Activated CD8-positive, alpha-beta T cell treated with anti-CD3 and anti-CD28 coated beads for 36 hours (primary cell): ENCODE measurements at regions not wholly inside any gene's neighbourhood (a gene's known extent, or its start where the extent isn't known, plus 50 kb on each side); places are given as distances from the start of the nearest gene placed in this dataset.

ENCODE experiments used
- ATAC-seq: fragments of 200-7000 bp; cut with Tn5 transposase; one replicate; pipeline ENCODE4 v1.10.0; 2021; ENCODE audit warnings: mild to moderate bottlenecking, moderate library complexity
- CTCF ChIA-PET: fragments of 350-600 bp; sonication (Branson Sonifier 250); formaldehyde crosslinking; loops from one replicate; lab custom pipeline; 2021; ENCODE audit warnings: antibody characterized with exemption; lab: Charles Lee
- POLR2A ChIA-PET: fragments of 350-600 bp; sonication (Branson Sonifier 250); formaldehyde crosslinking; loops from one replicate; lab custom pipeline; 2021; ENCODE audit warnings: antibody characterized with exemption; lab: Charles Lee
- DNase-seq: peaks from one replicate; pipeline ENCODE4 v3.0.0-alpha.2; 2020
- H3K27ac Mint-ChIP-seq: one replicate; pipeline ENCODE4 v1.8.0; 2021; ENCODE audit warnings: mild to moderate bottlenecking, mixed read lengths
- H3K27me3 Mint-ChIP-seq: one replicate; pipeline ENCODE4 v1.8.0; 2021; ENCODE audit warnings: mixed read lengths
- H3K36me3 Mint-ChIP-seq: one replicate; pipeline ENCODE4 v1.8.0; 2021; ENCODE audit warnings: low read depth, mixed read lengths
- H3K4me1 Mint-ChIP-seq: one replicate; pipeline ENCODE4 v1.8.0; 2021; ENCODE audit warnings: low read depth, mixed read lengths
- H3K4me3 Mint-ChIP-seq: one replicate; pipeline ENCODE4 v1.8.0; 2021; ENCODE audit warnings: mild to moderate bottlenecking, moderate library complexity, mixed read lengths
- H3K9me3 Mint-ChIP-seq: one replicate; pipeline ENCODE4 v1.8.0; 2021; ENCODE audit warnings: mixed read lengths
- CTCF ChIP-seq: fragments of 200-600 bp; IDR thresholded peaks from one replicate; pipeline ENCODE4 v1.8.0; 2022; ENCODE audit warnings: antibody characterized with exemption, mild to moderate bottlenecking
- intact Hi-C: fragments of 100-400 bp; cut with micrococcal nuclease; formaldehyde crosslinking; loops from one replicate; pipeline ENCODE4 v1.10.0; 2022

DNA sequence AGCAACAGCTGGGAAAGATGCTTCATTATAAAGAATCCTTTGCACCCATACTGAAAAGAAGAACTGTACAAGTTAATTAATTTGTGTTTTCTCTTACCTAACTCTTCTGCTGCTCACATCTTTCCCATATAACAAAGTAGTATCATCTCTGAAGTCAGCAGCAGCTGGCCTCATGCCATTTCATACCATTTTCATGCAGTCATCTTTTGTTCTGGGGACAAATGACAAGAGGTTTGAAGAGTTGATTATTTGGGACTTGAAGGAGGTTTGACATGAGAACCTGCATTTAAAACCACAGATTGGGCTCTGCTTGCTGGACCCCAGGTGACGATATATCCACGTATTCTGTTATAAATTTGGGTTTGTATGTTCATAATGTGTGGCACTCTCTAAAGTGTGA is 430.3 kb downstream of the SPRY1 start:
- DNase-seq (no peak), ATAC-seq (no peak)
- peaks cover 5% of the 10 kb centered on the region for H3K27me3 Mint-ChIP-seq
- POLR2A ChIA-PET: no interaction called here
- CTCF ChIA-PET: interaction anchor here (1.5 kb wide), 1 partner anchor 10 kb away, joined by 5 read pairs; no protein-coding TSS in a partner anchor
- intact Hi-C loops: no loop called here
- no peaks in the 10 kb centered on the region for H3K36me3 Mint-ChIP-seq
- TF ChIP-seq CTCF: no peak
- no peaks in the 10 kb centered on the region for H3K9me3 Mint-ChIP-seq
- H3K4me3 Mint-ChIP-seq: no peak overlapping the region
- no peak overlapping the region for H3K27ac Mint-ChIP-seq
- no peaks in the 10 kb centered on the region for H3K4me1 Mint-ChIP-seq

DNA sequence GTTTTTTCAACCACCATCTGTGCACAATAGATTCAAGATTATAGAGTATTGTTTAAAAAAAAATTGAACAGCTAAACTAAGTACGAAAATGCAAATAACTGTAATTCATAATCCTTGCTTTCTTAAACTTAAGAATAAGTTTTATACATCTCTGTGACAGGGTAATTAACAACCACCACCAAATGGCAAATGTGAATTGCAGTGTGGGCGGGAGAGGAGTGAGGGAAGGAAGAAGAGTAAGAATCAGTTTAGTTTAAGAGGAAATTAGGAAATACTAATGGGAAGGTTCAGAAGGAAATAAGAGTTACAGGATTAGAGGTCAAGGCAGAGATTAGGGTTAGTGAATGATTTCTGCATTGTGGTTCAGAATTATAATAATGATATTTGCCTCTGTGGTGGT is 430.9 kb downstream of the SPRY1 start:
- H3K36me3 Mint-ChIP-seq: no peaks in the 10 kb centered on the region
- DNase-seq (no peak), ATAC-seq (no peak)
- ChIA-PET CTCF (interaction anchor here (1.0 to 1.5 kb wide), 2 partner anchors 9 to 10 kb away, joined by 3 to 5 read pairs; no protein-coding TSS in a partner anchor), POLR2A (no interaction called here)
- intact Hi-C loops: no loop called here
- H3K4me3 Mint-ChIP-seq: no peak overlapping the region
- H3K9me3 Mint-ChIP-seq: no peaks in the 10 kb centered on the region
- H3K27ac Mint-ChIP-seq: no peak overlapping the region
- H3K4me1 Mint-ChIP-seq: no peaks in the 10 kb centered on the region
- no peak for TF ChIP-seq CTCF
- H3K27me3 Mint-ChIP-seq: peaks cover 5% of the 10 kb centered on the region

- Mint-ChIP-seq H3K4me3 (no peak overlapping the region), H3K36me3 (no peaks in the 10 kb centered on the region), H3K9me3 (no peaks in the 10 kb centered on the region)
Measured at GRCh38 chr4:123830930-123831329, 434.3 kb downstream of the SPRY1 start.

DNA sequence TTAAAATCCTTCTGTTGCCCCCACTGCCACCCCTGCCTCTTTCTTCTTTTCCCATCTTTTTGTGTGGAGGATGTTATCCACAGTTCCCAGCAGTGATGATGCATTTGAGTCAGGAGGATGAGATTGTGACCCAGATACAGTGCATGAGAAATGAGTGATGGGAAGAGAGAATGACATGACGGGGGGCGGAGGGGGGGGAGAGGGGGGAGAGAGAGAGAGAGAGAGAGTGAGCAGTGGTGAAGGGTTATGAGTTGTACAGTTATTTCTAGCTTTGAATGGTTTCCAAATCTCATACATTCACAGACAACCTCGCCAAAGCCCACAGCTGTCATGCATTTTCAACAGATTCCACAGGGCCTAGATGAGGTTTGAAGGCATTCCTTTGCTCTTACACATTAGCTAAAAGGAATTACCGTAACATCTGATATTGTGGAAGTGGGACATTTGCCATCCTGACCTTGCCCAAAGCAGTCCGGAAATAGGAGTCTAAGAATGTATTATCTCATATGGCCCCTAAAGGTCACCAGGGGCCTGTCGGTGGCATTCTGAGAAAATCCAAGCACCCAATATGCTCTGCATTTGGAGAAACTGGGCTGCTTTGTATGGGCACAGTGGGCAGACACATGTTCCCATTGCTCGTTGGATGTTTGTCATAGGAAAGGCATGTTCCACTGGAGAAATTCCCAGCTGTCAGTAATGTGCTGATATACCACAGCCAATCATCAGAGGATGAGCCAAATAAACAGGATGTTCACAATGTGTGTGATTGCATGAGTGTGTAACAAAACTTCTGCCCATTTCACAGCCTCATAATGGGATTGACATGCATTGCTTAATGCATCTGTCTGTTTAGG is 435.8 kb downstream of the SPRY1 start:
- H3K36me3 Mint-ChIP-seq: no peaks in the 10 kb centered on the region
- H3K27ac Mint-ChIP-seq: no peak overlapping the region
- POLR2A ChIA-PET: no interaction called here
- ATAC-seq (no peak), DNase-seq (no peak)
- H3K9me3 Mint-ChIP-seq: no peaks in the 10 kb centered on the region
- H3K27me3 Mint-ChIP-seq: no peaks in the 10 kb centered on the region
- H3K4me1 Mint-ChIP-seq: no peaks in the 10 kb centered on the region
- TF ChIP-seq CTCF: no peak
- no peak overlapping the region for H3K4me3 Mint-ChIP-seq
- intact Hi-C loops: no loop called here
- CTCF ChIA-PET: no interaction called here

More at GRCh38 chr4:123830930-123831329, 434.3 kb downstream of the SPRY1 start:
- POLR2A ChIA-PET: no interaction called here
- no peak for TF ChIP-seq CTCF
- H3K27me3 Mint-ChIP-seq: no peaks in the 10 kb centered on the region
- ATAC-seq (no peak), DNase-seq (no peak)
- CTCF ChIA-PET: no interaction called here
- intact Hi-C loops: no loop called here
- no peak overlapping the region for H3K27ac Mint-ChIP-seq
- H3K4me1 Mint-ChIP-seq: no peaks in the 10 kb centered on the region

- POLR2A ChIA-PET: no interaction called here
- Mint-ChIP-seq H3K4me1 (no peaks in the 10 kb centered on the region), H3K36me3 (no peaks in the 10 kb centered on the region), H3K9me3 (no peaks in the 10 kb centered on the region), H3K4me3 (no peak overlapping the region), H3K27ac (no peak overlapping the region), H3K27me3 (no peaks in the 10 kb centered on the region)
- no peak for TF ChIP-seq CTCF
- CTCF ChIA-PET: no interaction called here
- intact Hi-C loops: no loop called here
- no peak for DNase-seq
- ATAC-seq: no peak
Measured at GRCh38 chr4:123833171-123833643, 436.6 kb downstream of the SPRY1 start.
